ENCODE measurements at regions not wholly inside any gene's neighbourhood (a gene's known extent, or its start where the extent isn't known, plus 50 kb on each side); places are given as distances from the start of the nearest gene placed in this dataset.

- TF ChIP-seq GABPA (IDR thresholded peaks at IDR 0.05; ENCODE audit: borderline replicate concordance, insufficient read depth, low read length), result no peak
- no peak for TF ChIP-seq CREB1 (IDR thresholded peaks at IDR 0.05)
- no peak for TF ChIP-seq JUND (IDR thresholded peaks at IDR 0.05; ENCODE audit: low read length)
- no peak for TF ChIP-seq CHD2 (IDR thresholded peaks at IDR 0.05; ENCODE audit: low read length)
- TF ChIP-seq SP4 (IDR thresholded peaks at IDR 0.05; ENCODE audit: low read length), result no peak
- no peak for TF ChIP-seq ASH2L (IDR thresholded peaks at IDR 0.05; ENCODE audit: low read length)
- TF ChIP-seq POLR2AphosphoS5 (IDR thresholded peaks at IDR 0.05; ENCODE audit: low read depth, low read length), result no peak
- no peak for TF ChIP-seq SIX5 (IDR thresholded peaks at IDR 0.05; ENCODE audit: low read depth, low read length)
Observed at GRCh38 chr13:105346141-105346775, 1189.2 kb downstream of the EFNB2 start (continued).
